Transverse colon (tissue), 3 donors: ENCODE measurements at regions not wholly inside any gene's neighbourhood (a gene's known extent, or its start where the extent isn't known, plus 50 kb on each side); places are given as distances from the start of the nearest gene placed in this dataset.

ENCODE experiments used
- CTCF ChIP-seq, 5 experiments: fragments of 200-600 bp in 3 of 5; fragments of 450-650 bp in 2 of 5; sonication (generic) in 3 of 5; IDR thresholded peaks; 1 replicate in 2 of 5; 2 replicates in 3 of 5; pipeline ENCODE4 v1.5.1; 2016 to 2017; ENCODE audit warnings: antibody characterized with exemption in 5 of 5, inconsistent platforms in 3 of 5, mild to moderate bottlenecking in 2 of 5, moderate library complexity in 1 of 5
- EP300 ChIP-seq: sonication (generic); formaldehyde crosslinking; IDR thresholded peaks from one replicate; pipeline ENCODE4 v1.6.1; 2017; ENCODE audit warnings: antibody characterized with exemption, low read depth
- POLR2A ChIP-seq: fragments of 450-650 bp; IDR thresholded peaks from one replicate; pipeline ENCODE4 v1.6.1; 2016; ENCODE audit warnings: antibody characterized with exemption, mild to moderate bottlenecking, moderate library complexity

GRCh38 chr1:244186372-244186771 lies 135.3 kb downstream of the ZBTB18 start:
- TF ChIP-seq POLR2A (no peak), CTCF (IDR thresholded peaks at IDR 0.05) (no peak), EP300 (no peak)
